ENCODE measurements at regions not wholly inside any gene's neighbourhood (a gene's known extent, or its start where the extent isn't known, plus 50 kb on each side); places are given as distances from the start of the nearest gene placed in this dataset.
A peak's percentile ranks its signal among the peaks of the same experiment; 100 is the strongest.

DNA sequence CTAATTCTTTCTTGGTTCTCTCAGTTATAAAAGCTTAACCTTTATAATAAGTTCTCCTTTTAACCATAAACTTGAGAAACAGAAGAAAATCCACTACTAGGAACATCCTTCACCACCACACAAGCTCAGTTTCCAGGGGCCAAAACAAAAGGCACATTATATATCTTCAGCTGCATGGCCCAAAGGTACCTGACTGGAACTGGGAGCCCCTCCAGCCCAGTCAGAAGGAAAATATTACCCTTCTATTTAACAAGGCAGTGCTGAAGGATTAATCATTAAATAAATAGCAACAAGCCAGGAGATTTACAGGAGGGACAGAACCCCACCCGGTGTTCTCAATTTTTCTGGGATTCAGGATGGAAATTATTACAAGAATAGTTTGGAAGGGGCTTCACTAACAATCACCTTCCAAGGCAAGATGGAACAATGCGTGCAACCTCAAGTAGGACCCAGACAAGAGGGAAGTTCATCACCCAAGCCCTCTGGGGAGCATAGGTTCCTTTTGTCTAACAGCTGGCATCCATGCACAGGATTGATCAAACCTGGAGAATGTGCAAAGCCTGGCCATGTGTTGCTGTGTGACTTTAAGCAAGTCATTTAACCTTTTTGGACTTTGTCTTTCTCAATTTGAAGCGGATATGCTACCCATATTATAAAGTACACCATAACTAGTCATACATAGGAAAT is 159.6 kb upstream of the SETBP1 start:
- no peak for DNase-seq

DNA sequence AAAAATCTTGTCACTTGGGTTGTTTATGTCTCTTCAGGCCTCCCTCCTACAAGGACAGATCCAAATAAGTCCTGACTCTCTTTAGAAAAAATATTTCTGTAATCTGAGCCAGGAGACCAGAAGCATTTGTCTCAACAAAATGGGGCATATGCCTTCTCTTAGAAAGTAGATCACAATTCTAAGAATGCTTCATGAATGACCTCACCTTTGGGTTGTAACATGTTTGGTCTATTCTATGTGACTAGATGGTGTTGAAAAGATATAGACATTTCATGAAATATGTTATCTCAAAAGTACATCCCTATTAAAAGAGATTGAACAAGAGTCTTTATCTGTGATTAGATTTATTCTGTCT is 159.0 kb upstream of the SETBP1 start:
- DNase-seq, result no peak

DNA sequence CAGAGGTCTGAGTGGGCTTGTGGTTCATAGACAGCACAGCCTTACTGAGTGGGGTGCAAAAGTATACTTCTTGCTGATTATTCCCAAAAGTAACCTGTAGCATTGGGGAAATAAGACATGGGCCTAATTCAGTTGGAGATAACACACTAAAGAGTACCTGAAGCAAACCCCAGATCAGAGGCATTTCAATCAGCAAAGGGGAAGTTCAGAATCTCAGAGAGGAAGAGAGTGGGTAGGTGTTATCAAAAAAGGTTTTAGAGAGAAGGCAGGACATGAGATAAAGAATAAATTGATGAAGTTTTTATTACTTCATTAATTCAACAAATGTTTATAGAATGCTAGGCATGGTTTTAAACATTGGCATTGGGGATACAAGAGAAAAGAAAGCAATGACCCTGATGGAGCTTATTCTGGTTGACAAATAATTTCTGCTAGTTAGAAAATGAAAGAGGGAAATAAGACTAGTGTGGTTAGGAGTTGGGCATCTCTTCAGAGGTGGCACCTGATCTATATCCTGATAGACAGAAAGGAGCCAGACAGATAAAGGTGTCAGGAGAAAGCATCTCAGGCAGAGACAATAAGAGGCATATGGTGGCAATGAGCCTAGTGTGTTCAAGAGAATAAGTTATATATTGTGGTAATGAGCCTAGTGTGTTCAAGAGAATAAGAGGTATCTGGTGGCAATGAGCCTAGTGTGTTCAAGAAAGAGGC is 153.8 kb upstream of the SETBP1 start:
- DNase-seq, result no peak

DNA sequence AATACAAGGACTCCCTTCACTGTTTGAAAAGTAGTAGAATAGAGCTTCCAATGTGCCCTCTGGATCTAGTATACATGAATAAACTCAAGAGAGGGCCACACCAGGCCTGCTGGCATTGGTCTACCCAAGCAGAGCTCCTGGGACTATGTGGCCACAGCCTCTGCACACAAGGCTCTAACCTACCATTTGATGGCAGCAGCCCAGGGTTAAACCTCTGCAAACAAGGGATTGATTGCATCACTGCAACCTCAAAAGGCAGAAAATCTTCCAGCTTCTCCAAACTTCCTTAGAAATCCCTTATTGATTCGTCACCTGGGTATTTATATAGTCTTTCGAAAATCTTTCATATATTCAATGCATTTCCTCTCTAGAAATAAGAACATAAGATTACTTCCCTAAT is 147.6 kb upstream of the SETBP1 start:
- DNase-seq, result no peak

DNA sequence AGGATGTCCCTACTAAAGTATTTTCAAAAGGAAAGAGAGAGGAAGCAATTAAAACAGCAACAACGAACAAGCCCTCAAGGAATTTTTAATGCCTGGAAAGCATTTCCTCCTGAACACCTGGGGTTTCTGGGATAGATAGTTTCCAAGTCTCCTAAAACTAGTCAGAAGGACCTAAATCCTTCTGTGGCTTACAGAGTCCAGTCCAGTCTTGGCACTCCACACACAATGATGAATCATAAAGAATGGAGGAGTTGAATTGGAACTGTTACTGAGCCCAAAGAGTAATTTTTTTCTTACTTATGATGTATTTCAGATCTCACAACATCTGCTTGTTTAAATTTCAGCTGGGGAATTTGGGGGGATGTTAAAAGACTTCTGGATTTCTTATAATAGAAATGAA is 144.6 kb upstream of the SETBP1 start:
- DNase-seq, result no peak

DNA sequence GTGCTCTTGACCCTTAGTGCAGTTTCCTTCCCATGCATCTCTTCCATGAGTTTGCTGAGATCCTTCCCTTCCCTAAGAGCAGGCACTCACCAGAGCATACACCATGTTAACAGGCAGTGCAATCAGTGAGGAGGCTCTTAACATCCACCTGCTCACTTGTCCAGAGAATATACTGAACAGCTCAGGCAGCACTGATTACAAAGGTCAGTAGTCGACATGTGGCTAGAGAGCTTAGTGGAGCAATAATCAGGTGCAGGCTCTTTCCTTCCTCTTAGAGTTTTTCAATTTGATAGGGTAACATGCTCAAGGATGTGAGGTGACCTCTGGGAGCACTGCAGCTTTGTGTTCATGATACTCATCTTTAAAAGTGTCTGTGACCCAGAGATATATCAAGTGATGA is 144.1 kb upstream of the SETBP1 start:
- peak; percentile 81 for DNase-seq

DNA sequence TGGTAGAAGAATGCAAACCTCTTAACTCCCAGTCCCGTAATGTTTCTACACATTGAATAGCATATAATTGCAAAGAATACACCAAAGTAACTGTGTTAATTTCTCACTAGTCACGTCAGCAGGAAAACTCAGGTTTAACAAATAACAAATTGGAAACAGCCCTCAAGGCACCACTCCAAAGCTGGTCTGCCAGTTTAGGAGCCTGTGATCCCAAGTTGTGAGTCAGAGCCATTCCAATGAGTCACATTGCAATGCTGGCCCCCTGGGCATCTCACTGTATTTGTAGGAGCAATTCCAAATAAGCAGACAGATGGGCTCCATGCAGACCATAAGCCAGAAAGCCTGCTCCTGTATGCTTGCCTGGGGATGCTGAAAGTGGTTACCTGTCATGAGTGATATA is 143.2 kb upstream of the SETBP1 start:
- no peak for DNase-seq

DNA sequence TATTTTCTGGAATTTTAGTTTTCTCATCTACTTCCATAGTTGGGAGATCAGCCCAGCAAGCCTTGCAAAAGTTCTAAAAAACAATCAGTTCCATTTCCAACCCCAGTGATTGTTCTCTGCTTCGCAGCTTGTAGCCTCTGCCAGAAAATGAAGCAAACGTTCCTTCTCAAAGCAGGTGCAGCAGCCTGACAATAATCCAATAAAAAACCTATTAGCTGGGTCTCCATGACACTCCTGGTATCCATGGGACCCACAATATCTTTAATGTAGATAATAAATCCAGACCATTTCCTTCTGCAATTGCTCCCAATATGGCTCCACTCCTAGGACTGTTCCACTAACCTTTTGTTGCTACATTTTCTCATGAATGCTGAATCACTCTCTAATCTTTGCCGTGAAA is 140.8 kb upstream of the SETBP1 start:
- DNase-seq, result peak; percentile 65

DNA sequence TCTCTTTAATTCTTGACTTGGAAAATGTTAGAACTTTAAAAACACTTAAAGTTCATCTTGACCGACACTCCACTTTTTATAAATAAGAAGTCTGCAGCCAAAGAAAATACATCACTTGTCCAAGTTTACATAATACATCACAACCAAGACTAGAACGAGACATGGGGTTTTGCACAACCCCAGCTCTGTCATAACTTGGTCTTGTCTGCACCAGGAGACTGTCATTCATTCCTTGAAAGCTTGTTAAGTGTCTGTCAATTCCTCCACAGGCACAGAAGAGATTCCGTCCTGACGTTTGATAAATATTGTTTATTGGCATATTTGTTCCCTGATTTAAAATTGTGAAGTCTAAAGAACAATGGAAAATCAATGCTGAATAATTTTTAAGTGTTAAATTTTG is 139.5 kb upstream of the SETBP1 start:
- DNase-seq, result no peak

DNA sequence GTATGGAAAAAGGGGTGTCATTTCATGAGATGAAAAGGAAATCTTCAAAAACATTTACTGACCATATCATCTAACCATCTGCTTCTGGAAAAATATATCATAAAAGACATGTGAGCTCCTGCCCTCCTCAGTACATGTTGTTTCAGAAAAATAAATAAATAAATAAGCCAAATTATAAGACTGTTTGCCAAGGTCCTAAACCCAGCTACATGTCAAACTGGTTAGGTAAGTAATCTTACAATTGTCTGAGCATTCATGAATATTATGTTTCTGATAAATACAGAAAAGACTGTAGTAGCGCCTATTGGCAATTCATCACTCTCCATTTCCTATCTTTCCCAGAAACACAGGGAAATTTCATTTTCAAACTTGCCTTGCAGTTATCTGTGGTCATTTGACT is 138.9 kb upstream of the SETBP1 start:
- peak; percentile 46 for DNase-seq

DNA sequence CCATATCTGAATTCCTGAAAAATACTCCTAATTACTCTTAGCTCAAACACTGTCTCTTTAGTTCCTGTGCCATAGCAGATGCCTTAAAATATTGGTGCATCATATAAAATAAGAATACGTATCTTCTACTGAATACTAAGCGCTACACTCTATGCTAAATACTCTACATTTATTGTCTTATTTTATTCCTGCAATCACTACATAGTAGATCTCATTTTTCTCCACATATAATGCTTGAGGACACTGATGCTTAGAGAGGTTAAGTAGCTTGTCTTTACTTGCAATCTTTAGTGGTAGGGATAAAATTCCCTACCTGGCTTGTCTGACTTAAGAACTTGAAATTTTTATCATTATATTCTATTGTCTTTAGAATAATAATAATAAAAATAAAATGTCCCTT is 137.3 kb upstream of the SETBP1 start:
- no peak for DNase-seq

DNA sequence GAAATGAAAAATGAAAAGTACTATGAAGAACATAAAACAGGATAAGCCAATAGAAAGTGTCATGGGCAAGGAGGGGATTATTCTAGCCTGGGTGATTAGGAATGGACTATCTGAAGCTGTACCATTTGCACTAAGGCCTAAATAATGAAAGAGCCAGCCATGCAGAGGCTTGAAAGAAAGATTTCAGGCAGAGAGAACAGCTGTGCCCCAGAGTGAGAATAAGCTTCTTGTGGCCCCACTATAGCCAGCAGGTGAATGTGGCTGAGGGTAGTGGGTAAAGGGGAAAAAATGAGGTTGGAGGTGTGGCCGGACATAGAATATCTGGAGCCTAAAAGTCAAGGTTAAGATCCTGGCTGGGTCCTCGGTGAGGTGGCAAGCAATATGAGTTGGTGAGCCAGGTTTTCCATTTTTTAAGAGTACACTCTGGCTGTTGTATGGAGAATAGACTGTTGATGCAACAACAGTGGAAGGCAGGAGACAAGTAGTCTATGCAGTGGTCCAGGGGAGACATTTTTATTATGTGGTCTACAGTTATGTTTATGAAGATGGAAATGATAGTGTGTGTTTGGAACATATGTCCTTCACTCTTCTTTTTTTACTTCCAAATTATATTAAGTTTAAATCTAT is 135.2 kb upstream of the SETBP1 start:
- DNase-seq, result no peak

DNA sequence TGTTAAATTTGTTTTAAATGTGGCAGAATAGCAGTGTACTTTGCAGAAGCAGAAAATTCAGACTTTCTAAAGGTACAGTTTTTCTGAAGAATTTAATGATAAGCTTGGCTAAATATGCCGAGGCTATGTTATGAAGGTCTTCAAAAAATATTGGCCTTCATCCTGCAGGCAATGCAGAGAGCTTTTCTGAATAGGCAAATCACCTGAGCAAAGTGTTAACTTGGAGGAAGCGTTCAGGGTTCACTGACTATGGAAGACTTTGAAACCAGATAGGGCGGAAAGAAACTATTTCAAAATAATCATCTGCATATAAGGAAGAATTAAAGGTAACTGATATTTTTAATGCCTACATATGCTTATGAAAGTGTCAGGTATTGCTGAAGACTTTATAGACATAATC is 133.7 kb upstream of the SETBP1 start:
- no peak for DNase-seq

DNA sequence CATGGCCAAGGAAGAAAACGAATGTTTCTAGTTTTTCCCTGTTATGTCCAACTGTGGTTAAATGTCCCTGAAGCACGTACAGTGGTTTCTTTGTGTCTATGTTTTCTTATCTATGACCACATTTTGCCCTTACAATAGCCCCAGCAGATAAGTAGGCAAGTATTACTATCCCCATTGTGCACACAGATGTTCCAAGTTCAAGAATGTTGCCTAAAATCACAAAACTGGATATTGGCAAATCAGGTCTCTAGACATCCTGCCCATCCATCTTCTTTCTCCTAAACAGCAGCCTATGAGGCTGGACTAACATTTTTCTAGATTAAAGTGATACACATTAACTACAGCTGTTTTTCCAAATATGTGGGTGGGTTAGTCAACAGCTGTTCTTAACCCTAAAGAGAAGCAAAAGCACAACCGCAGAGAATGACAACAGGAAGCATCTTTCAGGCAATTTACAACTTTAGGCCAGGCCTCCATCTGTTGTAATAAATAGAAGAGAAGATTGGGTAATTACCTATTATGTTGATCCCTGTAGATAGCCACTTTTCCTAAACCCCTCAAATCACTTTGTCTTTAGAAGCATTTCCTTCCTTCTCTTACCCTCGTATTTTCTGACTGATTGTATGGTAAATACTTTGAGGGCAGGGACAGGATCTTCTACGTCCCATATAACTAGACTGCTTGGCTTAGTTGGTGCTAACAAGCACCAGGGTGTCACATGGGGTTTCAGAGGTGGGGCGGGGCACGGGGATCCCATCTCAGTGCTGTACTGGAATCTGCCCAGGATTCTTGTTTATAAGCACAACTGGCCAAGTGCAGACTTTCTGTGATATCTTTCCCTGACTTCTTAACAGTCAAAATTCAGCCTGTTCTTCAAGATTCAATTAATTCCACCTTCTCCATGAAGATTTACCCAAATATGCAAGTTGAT is 132.1 kb upstream of the SETBP1 start:
- DNase-seq, result no peak

DNA sequence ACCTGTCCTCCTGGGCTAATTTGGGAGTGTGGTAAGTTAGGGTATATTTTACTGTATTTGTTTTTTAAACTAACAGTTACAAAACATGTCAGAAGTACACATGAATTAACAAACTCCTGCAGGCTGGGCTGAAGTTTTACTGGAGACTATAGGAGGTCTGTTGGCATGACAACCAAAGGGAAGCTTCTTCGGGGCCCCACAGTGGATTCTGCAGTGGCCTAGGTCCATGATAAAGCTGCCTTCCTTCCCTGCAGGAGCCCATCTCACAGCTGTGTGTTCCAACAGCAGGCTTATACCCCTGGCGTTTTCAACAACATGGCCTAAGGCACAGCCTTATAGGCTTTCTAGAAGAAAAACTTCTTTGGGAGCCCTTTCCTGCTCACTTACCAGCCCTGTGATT is 128.0 kb upstream of the SETBP1 start:
- DNase-seq, result no peak

DNA sequence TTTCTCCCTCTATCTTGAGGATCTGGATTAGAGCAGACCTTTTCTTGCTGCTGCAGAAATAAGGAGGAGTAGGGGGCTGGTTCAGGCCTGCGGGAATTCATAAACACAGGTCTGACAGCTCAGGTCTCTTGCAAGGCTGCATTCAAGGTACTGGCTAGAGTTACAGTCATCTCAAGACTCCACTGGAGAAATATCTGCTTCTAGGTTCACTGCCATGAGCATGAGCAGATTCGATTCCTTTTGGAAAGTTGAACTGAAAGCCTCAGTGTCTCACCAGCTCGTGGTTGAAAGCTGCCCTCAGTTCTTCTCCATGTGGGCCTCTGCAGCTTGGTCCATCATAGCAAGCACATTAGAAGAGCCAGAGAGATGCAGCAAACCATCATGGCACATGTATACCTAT is 124.4 kb upstream of the SETBP1 start:
- DNase-seq, result no peak

DNA sequence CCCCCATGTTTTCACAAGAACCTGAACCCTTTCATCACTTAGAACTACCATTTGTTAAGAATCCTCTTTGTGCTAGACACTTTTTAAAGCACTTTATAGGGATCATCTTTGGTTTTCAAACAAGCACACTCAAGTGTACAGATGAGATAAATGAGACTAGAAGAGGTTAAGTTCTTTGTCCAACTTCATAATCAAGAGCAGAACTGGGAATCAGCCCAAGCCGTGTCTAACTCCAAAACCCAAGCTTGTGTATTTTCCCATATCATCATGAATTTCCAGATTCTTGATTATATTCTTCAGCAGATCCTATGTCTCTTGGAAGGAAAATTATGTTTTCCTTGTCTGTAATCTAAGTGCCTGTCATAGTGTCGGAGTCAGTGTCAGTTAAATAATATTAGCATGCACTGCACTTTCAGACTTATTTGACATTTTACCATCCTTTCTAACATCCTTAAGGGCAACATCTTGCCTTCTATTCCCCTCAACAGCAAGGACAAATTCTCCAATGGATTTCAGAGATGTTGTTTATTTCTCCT is 123.0 kb upstream of the SETBP1 start:
- no peak for DNase-seq

DNA sequence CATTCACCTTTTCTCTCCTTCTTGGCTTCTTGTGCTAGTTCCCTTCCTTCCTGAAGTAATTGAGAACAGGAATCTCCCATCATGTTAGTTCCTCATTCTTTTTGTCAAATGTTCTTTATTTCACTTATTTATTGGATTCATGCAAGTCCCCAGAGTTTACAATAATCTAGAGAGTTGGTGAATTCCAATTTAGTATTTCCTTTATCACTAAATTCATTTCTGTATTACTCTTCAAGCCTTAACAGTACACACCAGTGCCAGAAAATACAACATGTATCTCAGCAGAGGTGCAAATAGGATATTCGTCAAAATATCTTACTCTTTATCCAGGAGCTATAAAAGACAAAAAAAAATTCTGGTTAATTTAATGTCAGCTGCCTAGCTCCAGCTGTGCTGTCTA is 121.9 kb upstream of the SETBP1 start:
- no peak for DNase-seq

DNA sequence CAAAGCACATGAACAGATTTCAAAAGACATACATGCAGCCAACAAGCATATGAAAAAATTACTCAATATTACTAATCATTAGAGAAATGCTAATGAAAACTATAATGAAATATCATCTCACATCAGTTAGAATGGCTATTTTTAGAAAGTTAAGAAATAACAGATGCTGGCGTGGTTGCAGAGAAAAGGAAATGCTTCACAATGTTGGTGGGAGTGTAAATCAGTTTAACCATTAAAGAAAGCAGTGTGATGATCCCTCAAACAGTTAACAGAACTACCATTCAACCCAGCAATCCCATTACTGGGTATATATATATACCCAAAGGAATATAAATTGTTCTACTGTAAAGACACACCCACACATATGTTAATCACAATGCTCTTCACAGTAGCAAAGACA is 117.7 kb upstream of the SETBP1 start:
- no peak for DNase-seq

DNA sequence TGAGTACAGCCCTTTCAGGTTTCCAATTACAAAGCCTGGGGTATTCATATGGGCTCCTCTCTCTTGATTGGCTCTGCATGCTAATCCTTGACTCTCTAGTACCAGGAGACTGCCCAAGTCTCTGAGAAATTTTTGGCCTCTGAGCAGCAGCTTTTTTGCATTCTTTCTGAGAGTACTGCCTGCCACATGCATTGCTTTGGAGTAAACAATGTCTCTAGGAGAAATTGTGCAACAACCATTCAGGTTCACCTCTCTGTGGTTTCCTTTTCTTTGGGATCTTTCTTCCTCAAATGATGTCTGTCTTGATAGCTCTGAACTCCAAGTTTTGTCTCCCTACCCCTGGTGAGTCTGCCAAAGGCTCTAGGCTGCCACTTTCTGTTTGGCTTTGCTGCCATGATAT is 115.8 kb upstream of the SETBP1 start:
- DNase-seq, result no peak

DNA sequence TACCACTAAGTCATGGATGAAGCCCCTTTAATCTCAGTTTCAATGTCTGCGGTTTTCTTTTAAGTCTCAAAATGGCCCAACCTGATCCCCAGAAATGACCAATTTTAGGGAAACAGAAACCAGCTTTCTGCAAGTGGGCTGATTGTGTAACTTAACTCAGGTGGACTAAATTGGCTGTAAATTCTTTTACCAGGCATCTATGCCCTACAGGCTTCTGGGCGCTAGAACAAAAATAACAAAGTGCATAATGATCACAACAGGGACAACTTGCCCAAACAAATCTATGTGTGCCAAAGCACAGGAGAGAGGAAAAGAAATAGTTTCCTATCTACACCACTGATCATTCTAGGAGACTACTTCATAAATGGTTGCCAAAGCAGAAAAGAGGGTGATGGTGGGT is 112.3 kb upstream of the SETBP1 start:
- no peak for DNase-seq

DNA sequence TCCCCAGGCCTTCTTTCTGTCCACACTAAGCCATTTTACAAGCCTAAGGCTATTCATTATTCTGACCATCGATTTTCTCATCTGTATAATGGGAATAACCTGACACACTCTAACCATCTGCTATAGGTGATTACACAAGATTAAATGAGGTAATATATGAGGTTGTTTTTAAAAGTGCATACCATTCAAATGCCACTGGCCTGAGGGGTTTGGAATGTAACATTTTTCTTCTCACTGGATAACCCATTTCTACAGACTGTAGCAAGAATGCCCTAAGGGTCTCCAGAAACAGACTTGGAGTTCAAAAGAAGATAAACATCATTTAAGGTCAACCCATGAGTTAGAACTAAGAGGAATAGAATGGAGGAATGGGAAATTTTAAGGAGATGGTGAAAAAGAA is 111.7 kb upstream of the SETBP1 start:
- no peak for DNase-seq

DNA sequence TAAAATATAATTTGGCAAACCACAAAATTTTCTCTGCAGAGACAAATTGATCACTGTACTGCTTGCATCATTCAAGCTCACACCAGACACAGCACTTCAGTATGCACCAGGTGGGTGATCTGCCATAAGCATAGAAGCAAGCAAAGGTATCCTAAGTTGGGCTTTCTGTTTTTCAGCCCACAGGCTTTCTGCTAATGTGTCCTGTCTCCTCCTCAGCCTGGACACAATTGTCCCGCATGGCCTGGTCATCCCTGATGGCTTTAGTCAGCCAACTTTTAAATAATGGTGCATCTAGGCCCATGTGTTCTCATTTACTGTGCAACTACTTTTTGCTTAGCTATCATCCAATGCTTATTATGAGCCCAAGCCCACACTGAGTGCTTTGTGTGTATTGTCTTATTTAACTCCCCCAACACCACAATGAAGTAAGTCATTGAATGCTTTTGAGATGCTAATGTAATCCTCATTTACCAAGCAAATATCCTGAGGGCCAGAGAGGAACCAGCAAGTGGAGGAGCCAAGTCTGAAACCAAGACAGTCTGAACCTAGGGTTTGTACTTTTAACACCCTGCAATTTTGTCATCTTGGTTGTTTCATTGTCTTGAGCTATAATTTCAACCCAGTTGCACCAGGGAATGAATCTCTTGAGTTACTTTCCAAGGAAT is 111.2 kb upstream of the SETBP1 start:
- DNase-seq, result no peak
